GM12892 (cell line): ENCODE measurements at regions not wholly inside any gene's neighbourhood (a gene's known extent, or its start where the extent isn't known, plus 50 kb on each side); places are given as distances from the start of the nearest gene placed in this dataset.

Experiments
- POLR2A ChIP-seq: IDR thresholded peaks from 2 replicates; pipeline ENCODE4 v1.6.1; 2011; ENCODE audit warnings: low read depth, low read length, control low read depth
- POLR2AphosphoS5 ChIP-seq: IDR thresholded peaks from 2 replicates; pipeline ENCODE4 v1.6.1; 2011; ENCODE audit warnings: low read depth, low read length, control low read depth
- TAF1 ChIP-seq: IDR thresholded peaks from 2 replicates; pipeline ENCODE4 v1.6.1; 2011; ENCODE audit warnings: low read depth, mild to moderate bottlenecking, control low read depth, low read length, borderline replicate concordance

DNA sequence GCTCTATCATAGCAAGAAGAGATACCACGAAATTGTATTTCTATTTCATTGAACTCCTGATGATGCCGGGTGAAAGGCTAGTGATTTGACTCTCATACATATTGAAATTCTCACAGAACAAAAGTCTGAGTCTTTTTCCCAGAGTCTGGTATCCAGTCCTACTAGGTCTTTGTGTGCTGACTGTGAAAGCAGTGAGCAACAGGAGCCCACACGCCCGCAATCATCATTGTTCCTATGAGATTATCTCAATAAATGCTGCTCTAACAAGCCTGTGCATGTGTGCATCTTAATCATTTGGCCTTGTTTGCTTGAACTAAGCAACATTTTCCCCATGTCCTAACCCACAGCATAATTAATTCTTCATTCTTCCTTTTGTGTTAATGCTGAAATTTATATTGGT is 1466.0 kb downstream of the CDH11 start:
- no peak for TF ChIP-seq POLR2A
- TF ChIP-seq TAF1 = no peak
- TF ChIP-seq POLR2AphosphoS5 = no peak
